OCI-LY1 (cell line): ENCODE measurements at regions not wholly inside any gene's neighbourhood (a gene's known extent, or its start where the extent isn't known, plus 50 kb on each side); places are given as distances from the start of the nearest gene placed in this dataset.

Experiments used
- H2AFZ ChIP-seq: fragments of 200-600 bp; sonication (generic), shearing (Covaris generic); 2 replicates; pipeline ENCODE4 v1.6.0; 2014; ENCODE audit warnings: antibody characterized with exemption, mild to moderate bottlenecking, low read length
- H3F3A ChIP-seq: fragments of 200-600 bp; sonication (generic), shearing (Covaris generic); 2 replicates; pipeline ENCODE4 v1.6.0; 2014; ENCODE audit warnings: mild to moderate bottlenecking, antibody characterized with exemption, low read length, moderate library complexity; ENCODE audit not compliant: insufficient read depth
- H3K27ac ChIP-seq: fragments of 200-600 bp; sonication (generic); 2 replicates; pipeline ENCODE4 v1.5.1; 2014; ENCODE audit warnings: low read length, mixed run types, mild to moderate bottlenecking, low read depth; ENCODE audit not compliant: poor library complexity, severe bottlenecking
- H3K27me3 ChIP-seq: fragments of 200-600 bp; sonication (generic); 2 replicates; pipeline ENCODE4 v1.6.0; 2014; ENCODE audit warnings: antibody characterized with exemption, mild to moderate bottlenecking, low read length, moderate library complexity; ENCODE audit not compliant: insufficient read depth
- H3K36me3 ChIP-seq: fragments of 200-600 bp; sonication (generic); 2 replicates; pipeline ENCODE4 v1.6.1; 2014; ENCODE audit warnings: mild to moderate bottlenecking, antibody characterized with exemption, low read length, moderate library complexity, mixed read lengths; ENCODE audit not compliant: insufficient read depth
- H3K4me1 ChIP-seq: fragments of 200-600 bp; sonication (generic); 2 replicates; pipeline ENCODE4 v1.5.1; 2014; ENCODE audit warnings: mild to moderate bottlenecking, low read length, moderate library complexity; ENCODE audit not compliant: insufficient read depth, severe bottlenecking
- H3K4me2 ChIP-seq: fragments of 200-600 bp; sonication (generic), shearing (Covaris generic); 2 replicates; pipeline ENCODE4 v1.6.1; 2014; ENCODE audit warnings: low read length
- H3K4me3 ChIP-seq: fragments of 200-600 bp; sonication (generic); 2 replicates; pipeline ENCODE4 v1.5.1; 2014; ENCODE audit warnings: low read length, low read depth, mild to moderate bottlenecking, mixed read lengths; ENCODE audit not compliant: poor library complexity, severe bottlenecking
- H3K79me2 ChIP-seq: fragments of 200-600 bp; shearing (Covaris generic); 2 replicates; pipeline ENCODE4 v1.6.1; 2016; ENCODE audit warnings: mixed run types, low read length, mixed read lengths; ENCODE audit not compliant: insufficient read depth
- H3K9ac ChIP-seq: fragments of 200-600 bp; sonication (generic), shearing (Covaris generic); 2 replicates; pipeline ENCODE4 v1.6.1; 2014; ENCODE audit warnings: mild to moderate bottlenecking, low read length, mixed read lengths
- H3K9me2 ChIP-seq: fragments of 200-600 bp; sonication (generic), shearing (Covaris generic); 2 replicates; pipeline ENCODE4 v1.6.1; 2014; ENCODE audit warnings: low read depth, mild to moderate bottlenecking, low read length, mixed read lengths
- H3K9me3 ChIP-seq: fragments of 200-600 bp; shearing (Covaris generic); 2 replicates; pipeline ENCODE4 v1.6.1; 2014; ENCODE audit warnings: low read length, mixed read lengths
- H4K20me1 ChIP-seq: fragments of 200-600 bp; sonication (generic), shearing (Covaris generic); 2 replicates; pipeline ENCODE4 v1.6.0; 2016; ENCODE audit warnings: mild to moderate bottlenecking, low read length; ENCODE audit not compliant: insufficient read depth
- EZH2 ChIP-seq: fragments of 200-600 bp; sonication (generic), shearing (Covaris generic); IDR thresholded peaks from 2 replicates; pipeline ENCODE4 v1.8.0; 2017; ENCODE audit warnings: borderline replicate concordance, mixed run types, mild to moderate bottlenecking, antibody characterized with exemption, low read length, moderate library complexity, mixed read lengths
- TF ChIP-seq, protein P1 (sequence below): fragments of 200-600 bp; sonication (generic), shearing (Covaris generic); IDR thresholded peaks from 2 replicates; pipeline ENCODE4 v1.5.1; 2017; ENCODE audit warnings: mild to moderate bottlenecking, antibody characterized with exemption, low read length, moderate library complexity, mixed read lengths

GRCh38 chr14:98582276-98582675 is 689.7 kb downstream of the BCL11B start:
- no peaks in the 10 kb centered on the region for H3K36me3 ChIP-seq
- H3K79me2 ChIP-seq, result no peaks in the 10 kb centered on the region
- H3K27me3 ChIP-seq, result no peaks in the 10 kb centered on the region
- H3K27ac ChIP-seq, result no peak overlapping the region
- H3K4me1 ChIP-seq, result no peaks in the 10 kb centered on the region
- TF ChIP-seq EZH2, result no peak
- TF ChIP-seq, protein P1, sequence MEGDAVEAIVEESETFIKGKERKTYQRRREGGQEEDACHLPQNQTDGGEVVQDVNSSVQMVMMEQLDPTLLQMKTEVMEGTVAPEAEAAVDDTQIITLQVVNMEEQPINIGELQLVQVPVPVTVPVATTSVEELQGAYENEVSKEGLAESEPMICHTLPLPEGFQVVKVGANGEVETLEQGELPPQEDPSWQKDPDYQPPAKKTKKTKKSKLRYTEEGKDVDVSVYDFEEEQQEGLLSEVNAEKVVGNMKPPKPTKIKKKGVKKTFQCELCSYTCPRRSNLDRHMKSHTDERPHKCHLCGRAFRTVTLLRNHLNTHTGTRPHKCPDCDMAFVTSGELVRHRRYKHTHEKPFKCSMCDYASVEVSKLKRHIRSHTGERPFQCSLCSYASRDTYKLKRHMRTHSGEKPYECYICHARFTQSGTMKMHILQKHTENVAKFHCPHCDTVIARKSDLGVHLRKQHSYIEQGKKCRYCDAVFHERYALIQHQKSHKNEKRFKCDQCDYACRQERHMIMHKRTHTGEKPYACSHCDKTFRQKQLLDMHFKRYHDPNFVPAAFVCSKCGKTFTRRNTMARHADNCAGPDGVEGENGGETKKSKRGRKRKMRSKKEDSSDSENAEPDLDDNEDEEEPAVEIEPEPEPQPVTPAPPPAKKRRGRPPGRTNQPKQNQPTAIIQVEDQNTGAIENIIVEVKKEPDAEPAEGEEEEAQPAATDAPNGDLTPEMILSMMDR, result no peak
- H3K4me2 ChIP-seq, result no peak overlapping the region
- H3K4me3 ChIP-seq, result no peak overlapping the region
- no peak overlapping the region for H3K9ac ChIP-seq
- H3K9me2 ChIP-seq, result no peaks in the 10 kb centered on the region
- H3F3A ChIP-seq, result no peaks in the 10 kb centered on the region
- H4K20me1 ChIP-seq, result no peaks in the 10 kb centered on the region
- no peak overlapping the region for H2AFZ ChIP-seq
- H3K9me3 ChIP-seq, result no peaks in the 10 kb centered on the region

- H3K9me2 ChIP-seq, result no peaks in the 10 kb centered on the region
- H3K36me3 ChIP-seq, result no peaks in the 10 kb centered on the region
- no peaks in the 10 kb centered on the region for H3K27me3 ChIP-seq
- no peak overlapping the region for H3K4me2 ChIP-seq
- no peaks in the 10 kb centered on the region for H3K4me1 ChIP-seq
- H3K27ac ChIP-seq, result no peak overlapping the region
- no peak overlapping the region for H2AFZ ChIP-seq
- H3K9ac ChIP-seq, result no peak overlapping the region
- H3F3A ChIP-seq, result no peaks in the 10 kb centered on the region
- no peak overlapping the region for H3K4me3 ChIP-seq
- H3K79me2 ChIP-seq, result no peaks in the 10 kb centered on the region
- no peaks in the 10 kb centered on the region for H3K9me3 ChIP-seq
- TF ChIP-seq EZH2, result no peak
- TF ChIP-seq, protein P1, result no peak
- no peaks in the 10 kb centered on the region for H4K20me1 ChIP-seq
Measured at GRCh38 chr14:98591161-98591560, 680.8 kb downstream of the BCL11B start.

DNA sequence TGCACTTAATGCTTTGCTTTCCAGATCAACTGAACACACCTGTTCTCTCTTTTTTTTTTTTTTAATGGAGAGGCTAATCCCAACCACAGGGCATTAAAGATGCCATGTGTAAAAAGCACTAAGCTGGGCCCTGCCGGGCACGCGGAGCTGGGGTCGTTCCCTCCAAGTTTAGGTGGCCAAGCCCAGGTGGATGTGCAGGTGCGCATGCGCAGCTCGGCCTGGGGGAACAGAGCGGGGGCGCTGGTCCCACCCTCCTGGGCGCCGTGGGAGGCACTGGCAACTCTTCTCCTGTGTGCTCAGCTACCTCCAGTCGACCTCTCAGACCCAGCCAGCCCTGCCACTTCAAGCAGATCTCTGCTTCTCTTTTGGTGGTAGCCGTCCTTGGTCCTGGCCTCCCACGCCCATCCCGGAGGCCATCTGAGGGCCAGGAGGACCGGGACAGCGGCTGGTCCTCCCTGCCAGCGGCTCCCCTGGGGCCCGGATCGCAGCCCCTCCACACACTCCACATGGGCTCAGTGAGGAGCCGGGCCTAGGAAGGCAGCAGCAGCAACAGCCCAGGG is 679.3 kb downstream of the BCL11B start:
- Histone ChIP-seq H3K27me3 (no peaks in the 10 kb centered on the region), H3K27ac (no peak overlapping the region), H3K4me3 (no peak overlapping the region), H3F3A (no peaks in the 10 kb centered on the region), H3K4me2 (no peak overlapping the region), H3K9ac (no peak overlapping the region), H2AFZ (no peak overlapping the region), H4K20me1 (no peaks in the 10 kb centered on the region), H3K9me3 (no peaks in the 10 kb centered on the region), H3K4me1 (no peaks in the 10 kb centered on the region), H3K79me2 (no peaks in the 10 kb centered on the region), H3K36me3 (no peaks in the 10 kb centered on the region), H3K9me2 (no peaks in the 10 kb centered on the region)
- no peak for TF ChIP-seq EZH2
- TF ChIP-seq, protein P1, result no peak
